Smooth muscle cell (in vitro differentiated cells): ENCODE measurements at regions not wholly inside any gene's neighbourhood (a gene's known extent, or its start where the extent isn't known, plus 50 kb on each side); places are given as distances from the start of the nearest gene placed in this dataset.

Experiments
- DNase-seq: peaks from one replicate; lab custom pipeline; 2025; ENCODE audit not compliant: unreplicated experiment; lab: John Stamatoyannopoulos, UW
- H2AFZ ChIP-seq: fragments of 200-600 bp; sonication (generic); 2 replicates; pipeline ENCODE4 v1.6.0; 2016; ENCODE audit warnings: antibody characterized with exemption, low read depth, mild to moderate bottlenecking
- H3F3A ChIP-seq: fragments of 200-600 bp; sonication (generic); 2 replicates; pipeline ENCODE4 v1.6.0; 2017; ENCODE audit warnings: antibody characterized with exemption, low read depth
- H3K27ac ChIP-seq: fragments of 200-600 bp; sonication (generic); 2 replicates; pipeline ENCODE4 v1.5.1; 2016; ENCODE audit warnings: low read depth, mild to moderate bottlenecking
- H3K27me3 ChIP-seq: fragments of 200-600 bp; sonication (generic); 2 replicates; pipeline ENCODE4 v1.6.1; 2016; ENCODE audit warnings: low read depth, mild to moderate bottlenecking
- H3K36me3 ChIP-seq: fragments of 200-600 bp; sonication (generic); 2 replicates; pipeline ENCODE4 v1.5.1; 2016; ENCODE audit warnings: low read depth
- H3K4me1 ChIP-seq: fragments of 200-600 bp; sonication (generic); 2 replicates; pipeline ENCODE4 v1.5.1; 2016; ENCODE audit warnings: low read depth
- H3K4me2 ChIP-seq: fragments of 200-600 bp; sonication (generic); 2 replicates; pipeline ENCODE4 v1.6.0; 2016; ENCODE audit warnings: mild to moderate bottlenecking
- H3K4me3 ChIP-seq: fragments of 200-600 bp; sonication (generic); 2 replicates; pipeline ENCODE4 v1.5.1; 2016; ENCODE audit warnings: mild to moderate bottlenecking
- H3K79me2 ChIP-seq: fragments of 200-600 bp; sonication (generic); 2 replicates; pipeline ENCODE4 v1.6.0; 2016; ENCODE audit warnings: low read depth, mild to moderate bottlenecking
- H3K9ac ChIP-seq: fragments of 200-600 bp; sonication (generic); 2 replicates; pipeline ENCODE4 v1.6.0; 2016; ENCODE audit warnings: low read depth
- H3K9me3 ChIP-seq: fragments of 200-600 bp; sonication (generic); replicated peaks from 2 replicates; pipeline ENCODE4 v1.5.1; 2016; ENCODE audit warnings: low read depth
- H4K20me1 ChIP-seq: fragments of 200-600 bp; sonication (generic); 2 replicates; pipeline ENCODE4 v1.6.0; 2016; ENCODE audit warnings: low read depth
- WGBS: methylation state at CpG from one replicate; pipeline ENCODE4 v1.1.7; 2016; ENCODE audit warnings: low lambda C conversion rate; 5-methylcytosine and 5-hydroxymethylcytosine counted together
- TF ChIP-seq, protein P1 (sequence below): fragments of 200-600 bp; sonication (generic); IDR thresholded peaks from 2 replicates; pipeline ENCODE4 v1.5.1; 2017; ENCODE audit warnings: borderline replicate concordance, mild to moderate bottlenecking, antibody characterized with exemption; ENCODE audit not compliant: insufficient read depth, poor library complexity, severe bottlenecking

DNA sequence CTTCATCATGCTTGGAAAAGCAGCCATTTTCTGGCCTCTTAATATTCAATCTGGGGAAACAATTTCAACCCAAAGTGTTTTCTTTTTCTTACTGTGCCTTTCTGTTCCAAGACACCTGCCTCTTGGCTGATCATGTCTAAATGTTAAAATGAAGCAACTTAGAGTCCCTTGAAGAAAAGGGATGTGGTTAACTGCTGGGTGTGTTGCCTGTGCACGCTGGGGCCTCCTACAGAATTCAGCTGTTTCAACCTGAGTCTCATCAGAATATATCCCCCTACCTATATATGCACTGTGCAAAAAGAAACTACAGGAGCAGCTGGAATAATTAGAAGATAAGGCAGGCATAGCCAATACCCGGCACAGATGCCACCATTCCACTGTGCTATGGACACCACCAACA lies 222.0 kb downstream of the OMA1 start:
- Histone ChIP-seq H3F3A (no peaks in the 10 kb centered on the region), H2AFZ (no peak overlapping the region), H3K4me1 (no peaks in the 10 kb centered on the region), H3K9me3 (no peaks in the 10 kb centered on the region), H4K20me1 (no peaks in the 10 kb centered on the region), H3K36me3 (no peaks in the 10 kb centered on the region), H3K4me2 (no peak overlapping the region), H3K9ac (no peak overlapping the region), H3K79me2 (no peaks in the 10 kb centered on the region), H3K4me3 (no peak overlapping the region), H3K27ac (no peak overlapping the region), H3K27me3 (no peaks in the 10 kb centered on the region)
- DNase-seq = no peak
- WGBS = 98% methylated on average over 2 of the region's 2 CpGs
- TF ChIP-seq, protein P1, sequence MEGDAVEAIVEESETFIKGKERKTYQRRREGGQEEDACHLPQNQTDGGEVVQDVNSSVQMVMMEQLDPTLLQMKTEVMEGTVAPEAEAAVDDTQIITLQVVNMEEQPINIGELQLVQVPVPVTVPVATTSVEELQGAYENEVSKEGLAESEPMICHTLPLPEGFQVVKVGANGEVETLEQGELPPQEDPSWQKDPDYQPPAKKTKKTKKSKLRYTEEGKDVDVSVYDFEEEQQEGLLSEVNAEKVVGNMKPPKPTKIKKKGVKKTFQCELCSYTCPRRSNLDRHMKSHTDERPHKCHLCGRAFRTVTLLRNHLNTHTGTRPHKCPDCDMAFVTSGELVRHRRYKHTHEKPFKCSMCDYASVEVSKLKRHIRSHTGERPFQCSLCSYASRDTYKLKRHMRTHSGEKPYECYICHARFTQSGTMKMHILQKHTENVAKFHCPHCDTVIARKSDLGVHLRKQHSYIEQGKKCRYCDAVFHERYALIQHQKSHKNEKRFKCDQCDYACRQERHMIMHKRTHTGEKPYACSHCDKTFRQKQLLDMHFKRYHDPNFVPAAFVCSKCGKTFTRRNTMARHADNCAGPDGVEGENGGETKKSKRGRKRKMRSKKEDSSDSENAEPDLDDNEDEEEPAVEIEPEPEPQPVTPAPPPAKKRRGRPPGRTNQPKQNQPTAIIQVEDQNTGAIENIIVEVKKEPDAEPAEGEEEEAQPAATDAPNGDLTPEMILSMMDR = no peak

DNA sequence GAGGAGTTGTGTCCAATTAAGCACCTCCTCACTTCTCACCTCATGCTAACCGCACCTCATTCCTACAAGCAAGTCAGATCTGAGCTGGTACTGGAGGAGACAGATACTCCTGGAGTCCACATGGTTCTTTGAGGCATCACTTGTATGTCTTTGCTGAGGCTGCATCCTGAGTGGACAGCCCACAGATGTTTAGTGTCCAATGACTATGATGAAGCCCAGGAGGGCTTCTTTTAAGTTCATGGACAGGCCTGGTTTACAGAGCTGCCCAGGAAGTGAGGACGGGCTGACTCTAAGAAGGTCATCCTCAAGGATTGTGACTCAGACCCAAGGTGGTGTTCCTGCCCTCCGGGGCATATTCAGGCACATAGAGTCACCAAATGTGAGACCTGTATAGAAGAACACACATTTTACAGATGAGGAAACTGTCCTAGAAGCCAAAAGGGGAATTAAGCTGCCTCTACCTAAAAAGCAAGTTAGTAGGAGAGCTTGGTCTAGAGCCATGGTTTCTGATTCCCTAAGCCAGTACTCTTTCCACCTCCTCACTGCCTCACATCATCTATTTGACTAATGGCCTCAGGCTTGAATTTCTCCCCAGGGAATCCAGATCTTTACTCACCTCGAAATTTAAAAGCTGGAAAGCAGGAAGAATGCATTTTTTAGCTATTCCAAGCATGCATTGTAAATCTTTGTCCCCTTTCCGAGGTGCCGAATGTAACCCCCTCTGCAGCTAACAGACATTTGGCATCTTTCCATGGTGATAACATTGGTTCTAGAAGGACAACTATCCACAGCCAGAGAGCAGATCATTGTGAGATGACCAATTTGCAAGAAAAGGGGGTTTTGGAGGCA lies 228.1 kb downstream of the OMA1 start:
- 62% methylated on average over 6 of the region's 6 CpGs for WGBS
- Histone ChIP-seq H3K9me3 (no peaks in the 10 kb centered on the region), H2AFZ (no peak overlapping the region), H3K4me3 (no peak overlapping the region), H3K4me1 (no peaks in the 10 kb centered on the region), H3F3A (no peaks in the 10 kb centered on the region), H3K79me2 (no peaks in the 10 kb centered on the region), H3K36me3 (no peaks in the 10 kb centered on the region), H3K27me3 (no peaks in the 10 kb centered on the region), H4K20me1 (no peaks in the 10 kb centered on the region), H3K27ac (no peak overlapping the region), H3K9ac (no peak overlapping the region), H3K4me2 (no peak overlapping the region)
- DNase-seq = no peak
- TF ChIP-seq, protein P1 = no peak

DNA sequence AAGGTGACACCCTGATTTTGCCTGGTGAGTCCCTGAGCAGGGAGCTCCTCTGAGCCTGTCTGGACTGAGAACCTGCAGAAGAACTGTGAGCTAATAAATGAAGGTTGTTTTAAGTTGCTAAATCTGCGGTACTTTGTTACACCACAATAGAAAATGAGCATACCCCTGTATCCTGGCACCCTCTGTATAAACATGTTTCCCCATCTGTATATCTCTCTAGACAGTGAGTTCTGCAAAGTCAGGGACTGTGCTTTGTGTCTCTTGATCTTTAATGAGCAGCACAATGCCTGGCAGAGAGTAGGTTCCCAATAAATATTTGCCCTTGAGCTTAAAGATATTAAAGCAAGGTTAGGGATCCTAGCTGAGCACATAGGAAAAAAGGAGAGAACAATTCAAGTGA lies 228.8 kb downstream of the OMA1 start:
- H3K4me2 ChIP-seq = no peak overlapping the region
- no peaks in the 10 kb centered on the region for H3K4me1 ChIP-seq
- TF ChIP-seq, protein P1 = no peak
- no peak overlapping the region for H3K4me3 ChIP-seq
- 100% methylated on average over 1 of the region's 1 CpG for WGBS
- no peaks in the 10 kb centered on the region for H3K79me2 ChIP-seq
- no peaks in the 10 kb centered on the region for H3K9me3 ChIP-seq
- H4K20me1 ChIP-seq = no peaks in the 10 kb centered on the region
- no peak for DNase-seq
- no peak overlapping the region for H3K9ac ChIP-seq
- H3F3A ChIP-seq = no peaks in the 10 kb centered on the region
- no peaks in the 10 kb centered on the region for H3K27me3 ChIP-seq
- H2AFZ ChIP-seq = no peak overlapping the region
- H3K36me3 ChIP-seq = no peaks in the 10 kb centered on the region
- H3K27ac ChIP-seq = no peak overlapping the region

DNA sequence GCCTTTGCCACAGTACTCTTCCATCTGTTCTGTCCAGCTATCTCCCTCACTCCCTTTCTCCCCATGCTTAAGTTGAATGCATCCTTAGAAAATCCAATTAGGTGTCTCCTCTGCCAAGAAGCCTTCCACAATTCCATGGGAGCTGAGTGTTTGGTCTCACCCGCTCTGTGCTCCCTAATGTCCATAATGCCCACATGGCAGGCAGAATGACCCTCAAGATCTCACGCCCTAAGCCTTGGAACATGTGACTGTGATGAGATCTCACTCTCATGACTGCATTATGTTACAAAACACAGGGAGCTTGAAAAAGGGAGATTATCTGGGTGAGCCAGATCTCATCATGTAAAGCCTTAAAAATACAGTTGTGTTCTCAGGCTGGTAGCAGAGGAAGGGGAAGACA lies 229.4 kb downstream of the OMA1 start:
- Histone ChIP-seq H3F3A (no peaks in the 10 kb centered on the region), H2AFZ (no peak overlapping the region), H3K79me2 (no peaks in the 10 kb centered on the region), H3K4me2 (no peak overlapping the region), H3K36me3 (no peaks in the 10 kb centered on the region), H3K27ac (no peak overlapping the region), H3K9ac (no peak overlapping the region), H4K20me1 (no peaks in the 10 kb centered on the region), H3K9me3 (no peaks in the 10 kb centered on the region), H3K4me3 (no peak overlapping the region), H3K4me1 (no peaks in the 10 kb centered on the region), H3K27me3 (no peaks in the 10 kb centered on the region)
- DNase-seq = no peak
- 95% methylated on average over 2 of the region's 2 CpGs for WGBS
- TF ChIP-seq, protein P1 = no peak
